HG02973 (cell line): ENCODE measurements at regions not wholly inside any gene's neighbourhood (a gene's known extent, or its start where the extent isn't known, plus 50 kb on each side); places are given as distances from the start of the nearest gene placed in this dataset.

Experiments
- ATAC-seq: cut with Tn5 transposase; IDR thresholded peaks from one replicate; pipeline ENCODE4 v1.9.1; 2021; ENCODE audit warnings: moderate library complexity; ENCODE audit not compliant: unreplicated experiment

DNA sequence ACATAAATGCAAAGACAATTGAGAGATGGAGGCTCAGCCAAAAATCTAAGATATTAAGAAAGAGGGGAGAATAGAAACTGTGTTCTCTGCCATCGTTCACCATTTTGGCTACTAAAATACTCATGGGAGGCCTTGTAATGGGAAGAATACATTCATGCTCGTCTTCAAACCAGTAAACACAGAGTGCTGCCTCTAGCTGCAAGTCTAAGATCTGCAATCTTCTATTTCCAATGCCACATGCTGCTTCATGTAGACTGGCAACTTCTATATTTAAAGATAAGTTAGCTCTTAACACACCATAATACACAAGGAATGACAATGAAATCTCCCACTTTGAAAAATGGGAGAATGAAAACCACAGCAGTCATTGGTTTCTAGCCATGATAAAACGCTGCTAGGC is 387.3 kb downstream of the HS3ST3B1 start:
- ATAC-seq = no peak

DNA sequence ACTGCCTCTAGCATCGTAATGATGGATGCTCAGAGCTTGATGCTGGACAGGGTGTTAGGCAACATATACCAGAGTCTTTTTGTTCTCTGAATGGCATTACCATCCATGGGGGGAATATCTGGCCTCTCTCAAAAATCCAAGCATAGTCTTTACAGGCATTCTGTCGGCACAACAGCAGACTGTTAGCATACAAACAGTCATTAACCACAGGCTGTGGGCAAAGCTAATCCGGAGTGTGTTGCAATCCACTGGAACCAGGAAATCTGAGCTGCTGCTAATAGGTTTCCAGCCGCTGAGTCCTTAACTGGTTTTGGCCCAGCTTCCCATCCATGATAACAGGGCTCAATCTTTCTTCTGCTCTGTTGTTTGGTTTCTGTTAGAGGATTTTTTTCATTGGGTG is 371.9 kb downstream of the HS3ST3B1 start:
- ATAC-seq = no peak

DNA sequence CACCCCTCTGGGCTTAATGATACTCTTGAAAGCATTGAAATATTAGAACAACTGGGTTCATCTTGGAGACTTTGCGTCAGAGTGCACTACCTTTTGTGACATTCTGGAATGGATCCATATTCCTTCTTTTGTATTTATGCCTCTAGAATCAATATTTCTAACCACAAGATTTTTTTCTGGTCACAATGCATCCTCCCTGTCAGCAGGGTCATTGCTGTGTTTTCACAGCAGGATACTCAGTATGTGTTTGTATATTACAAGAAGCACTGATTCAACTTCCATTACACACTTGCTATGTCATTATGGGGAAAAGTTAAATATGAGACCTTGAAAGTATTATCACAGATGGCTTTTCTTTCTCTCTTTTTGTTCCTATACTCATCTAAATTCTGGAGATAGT is 370.0 kb downstream of the HS3ST3B1 start:
- no peak for ATAC-seq

DNA sequence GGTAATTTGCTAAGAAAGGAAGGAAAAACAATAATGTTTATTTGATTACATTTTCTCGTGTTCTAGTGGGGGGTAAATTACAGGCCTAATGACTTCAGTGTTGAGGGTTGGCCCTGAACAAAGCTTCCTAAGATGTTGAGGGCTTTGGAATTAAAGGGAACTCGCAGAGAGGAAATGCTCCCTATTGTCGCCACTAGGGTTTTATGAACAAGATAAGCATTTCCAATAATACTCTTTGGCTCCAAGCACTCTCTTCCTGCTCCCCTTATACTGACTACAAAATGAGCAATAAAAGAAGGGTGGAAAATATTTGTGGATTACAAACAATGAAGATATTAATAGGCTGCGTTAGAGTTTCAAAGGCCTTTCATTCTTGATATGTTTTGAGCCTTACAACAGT is 363.6 kb downstream of the HS3ST3B1 start:
- no peak for ATAC-seq

DNA sequence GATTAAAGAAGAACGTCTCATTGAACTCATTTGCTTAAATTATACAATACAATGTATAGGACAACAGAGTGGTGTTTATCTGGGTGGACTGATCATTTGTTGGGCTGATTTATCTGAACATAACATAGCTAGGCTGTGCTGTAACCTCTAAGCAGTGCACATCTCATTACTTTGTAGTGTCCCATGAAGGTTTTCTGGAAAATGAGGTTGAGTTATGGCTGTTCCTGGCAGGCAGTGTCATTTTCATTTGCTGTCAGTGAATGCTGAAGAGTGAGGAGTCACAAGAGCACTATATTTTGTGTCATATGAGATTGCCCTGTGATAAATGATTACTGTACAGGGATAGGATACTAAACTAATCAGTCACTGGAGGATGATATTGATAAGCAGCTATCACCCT is 340.2 kb downstream of the HS3ST3B1 start:
- ATAC-seq = no peak

DNA sequence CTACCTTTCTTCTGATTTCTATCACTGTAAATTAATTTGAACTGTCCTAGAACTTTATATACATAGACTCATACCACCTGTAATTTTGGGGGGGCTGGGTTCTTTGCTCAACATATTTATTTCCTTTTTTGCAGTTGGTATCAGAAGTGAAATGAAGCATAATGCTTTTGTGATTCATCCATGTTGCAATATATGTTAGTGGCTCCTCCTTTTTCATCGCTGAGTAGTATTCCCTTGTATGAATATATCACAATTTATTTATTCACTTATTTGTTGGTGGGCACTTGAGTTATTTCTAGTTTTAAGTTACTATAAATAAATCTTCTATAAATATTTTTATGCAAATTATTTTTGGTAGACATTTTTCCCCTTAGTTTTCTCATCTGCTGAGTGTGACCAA is 336.4 kb downstream of the HS3ST3B1 start:
- ATAC-seq = no peak

DNA sequence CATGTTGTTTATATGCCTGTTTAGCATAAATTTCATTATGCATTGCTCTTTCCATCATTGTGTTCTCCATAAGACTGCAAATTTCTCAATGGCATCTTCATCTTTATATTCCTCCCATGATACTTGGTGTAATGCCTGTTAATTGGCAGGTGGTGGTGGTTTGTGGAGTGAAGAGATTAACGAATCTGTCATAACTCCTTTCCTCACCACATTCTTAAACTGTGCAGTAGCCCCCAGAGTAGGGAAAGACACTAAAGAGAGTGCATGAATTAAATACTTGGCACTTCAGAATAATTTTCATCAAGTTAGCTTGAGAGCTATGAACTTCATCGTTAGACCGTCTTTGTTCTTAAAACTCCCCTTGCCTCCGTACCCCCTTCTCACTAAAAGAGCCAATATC is 329.7 kb downstream of the HS3ST3B1 start:
- ATAC-seq = no peak

DNA sequence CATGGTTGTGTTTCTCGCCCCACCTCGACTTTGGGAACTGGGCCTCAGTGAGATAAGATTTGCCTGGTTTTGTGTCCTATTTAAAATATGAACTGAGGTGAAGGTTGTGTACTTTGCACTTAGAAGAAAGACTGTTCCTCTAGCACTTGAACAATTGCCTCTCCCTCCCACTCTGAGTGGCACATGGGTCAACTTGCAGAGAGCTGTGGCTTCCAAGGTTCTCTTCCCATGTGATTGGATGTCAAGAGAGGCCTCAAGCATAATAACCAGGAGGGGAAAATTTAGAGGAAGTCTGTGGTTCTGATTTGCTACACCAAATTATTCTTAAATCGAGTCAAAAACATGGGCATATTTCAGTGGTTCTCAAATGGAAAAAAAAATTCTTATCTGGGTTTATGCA is 329.2 kb downstream of the HS3ST3B1 start:
- ATAC-seq = no peak

DNA sequence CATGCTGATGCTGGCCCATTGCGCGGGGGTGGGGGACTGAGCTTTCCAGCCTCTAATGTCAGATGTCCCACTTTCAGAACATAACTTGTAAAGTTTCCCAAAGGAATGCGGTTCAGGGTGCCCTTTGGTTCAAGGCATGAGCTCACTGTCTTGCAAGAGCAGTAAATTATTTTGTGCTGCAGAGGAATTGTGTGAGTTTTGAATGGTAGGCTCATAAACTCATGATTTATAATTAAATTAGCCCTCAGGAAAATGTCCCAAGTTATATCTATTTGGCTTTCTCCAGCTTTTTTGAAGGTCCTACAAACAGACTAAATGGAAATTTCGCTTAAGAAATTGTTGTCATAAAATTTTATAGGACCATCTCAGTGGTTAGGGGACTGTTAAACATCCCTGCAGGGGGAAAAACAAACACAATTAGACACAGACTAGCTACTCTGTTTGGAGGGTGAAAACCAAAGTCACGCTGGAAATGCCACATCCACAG is 321.8 kb downstream of the HS3ST3B1 start:
- no peak for ATAC-seq

DNA sequence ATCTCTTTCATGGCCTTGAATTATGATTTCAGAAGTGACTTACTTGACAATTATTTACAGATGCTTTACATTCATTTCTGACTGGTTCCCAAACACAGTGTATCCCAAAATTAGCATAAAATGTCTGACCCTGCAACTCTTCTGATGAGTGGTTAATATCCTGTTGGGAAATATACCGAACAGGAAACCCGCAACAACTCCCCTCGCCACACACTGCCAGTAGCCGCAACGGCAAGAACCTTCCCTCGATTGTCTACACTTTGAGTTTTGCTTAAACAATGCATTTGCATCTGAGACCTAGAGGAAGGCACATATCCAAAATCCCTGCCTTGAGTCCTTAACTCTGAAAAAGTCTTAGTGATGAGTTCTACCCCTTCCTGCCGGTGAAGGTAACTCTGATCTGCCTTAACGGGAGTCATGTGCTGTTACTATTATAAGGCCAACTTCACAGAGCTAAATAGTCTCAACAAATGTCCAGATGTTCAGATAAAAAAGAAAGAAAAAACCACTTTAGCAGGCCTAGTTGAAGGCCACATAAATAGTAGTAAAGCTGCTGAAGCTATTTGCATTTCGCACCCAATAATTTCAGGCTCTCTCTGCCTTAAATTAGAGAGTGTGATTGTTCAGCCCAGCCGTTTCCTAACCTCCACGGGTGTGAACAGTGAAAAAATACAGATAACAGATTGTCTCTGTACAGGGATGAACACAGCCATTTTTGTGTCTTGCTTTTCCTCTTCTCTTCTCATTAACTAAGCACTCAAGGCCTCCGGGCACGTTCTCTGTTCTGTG is 321.1 kb downstream of the HS3ST3B1 start:
- no peak for ATAC-seq

DNA sequence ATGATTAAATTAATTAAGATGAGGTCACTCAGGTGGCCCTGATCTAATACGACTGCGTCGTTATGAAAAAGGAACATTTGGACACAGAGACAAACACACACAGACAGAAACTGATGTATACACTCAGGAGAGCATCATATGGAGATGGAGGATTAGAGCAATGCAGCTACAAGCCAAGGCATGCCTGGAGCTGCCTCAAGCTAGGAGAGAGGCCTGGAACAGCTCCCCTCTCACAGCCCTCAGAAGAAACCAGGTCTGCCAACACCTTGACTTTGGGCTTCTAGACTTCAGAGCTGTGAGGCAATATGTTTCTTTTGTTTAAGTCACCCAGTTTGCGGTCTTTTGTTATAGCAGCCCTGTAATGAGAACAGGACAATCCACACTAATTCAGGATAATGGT is 318.9 kb downstream of the HS3ST3B1 start:
- ATAC-seq = no peak

DNA sequence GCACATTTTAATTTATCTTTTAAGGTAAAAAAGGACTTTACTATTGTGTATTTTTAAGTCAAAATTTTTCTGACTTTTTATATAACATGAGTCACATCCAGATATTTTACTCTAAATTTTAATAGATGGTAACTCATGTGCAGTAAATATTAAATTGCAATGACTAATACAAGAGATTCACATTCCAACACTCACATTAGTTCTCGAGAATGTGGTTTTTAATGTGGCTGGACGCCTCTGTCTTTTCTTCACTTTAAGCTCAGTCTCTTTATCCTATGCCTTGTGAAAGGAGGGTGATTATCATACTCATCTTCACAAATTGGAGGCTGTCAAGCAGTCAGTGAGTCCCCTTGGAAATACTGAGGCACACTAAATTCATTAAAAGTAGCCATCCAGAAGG is 315.6 kb downstream of the HS3ST3B1 start:
- no peak for ATAC-seq

DNA sequence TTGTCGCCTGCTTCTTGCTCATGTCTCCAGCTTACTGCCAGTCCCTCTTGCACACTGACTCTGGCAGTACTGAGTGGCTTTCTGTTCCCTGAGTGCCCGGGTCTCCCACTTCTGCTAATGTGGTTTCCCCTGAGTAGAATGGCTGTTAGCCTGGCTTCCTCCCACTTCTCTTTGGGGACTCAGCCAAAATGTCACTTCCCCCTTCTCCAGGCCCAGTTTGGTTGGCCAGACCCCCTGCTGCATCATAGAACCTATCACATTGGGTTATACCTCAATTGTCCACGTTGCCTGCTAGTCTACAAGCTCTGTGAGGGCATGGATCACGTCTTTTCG is 304.4 kb downstream of the HS3ST3B1 start:
- no peak for ATAC-seq

DNA sequence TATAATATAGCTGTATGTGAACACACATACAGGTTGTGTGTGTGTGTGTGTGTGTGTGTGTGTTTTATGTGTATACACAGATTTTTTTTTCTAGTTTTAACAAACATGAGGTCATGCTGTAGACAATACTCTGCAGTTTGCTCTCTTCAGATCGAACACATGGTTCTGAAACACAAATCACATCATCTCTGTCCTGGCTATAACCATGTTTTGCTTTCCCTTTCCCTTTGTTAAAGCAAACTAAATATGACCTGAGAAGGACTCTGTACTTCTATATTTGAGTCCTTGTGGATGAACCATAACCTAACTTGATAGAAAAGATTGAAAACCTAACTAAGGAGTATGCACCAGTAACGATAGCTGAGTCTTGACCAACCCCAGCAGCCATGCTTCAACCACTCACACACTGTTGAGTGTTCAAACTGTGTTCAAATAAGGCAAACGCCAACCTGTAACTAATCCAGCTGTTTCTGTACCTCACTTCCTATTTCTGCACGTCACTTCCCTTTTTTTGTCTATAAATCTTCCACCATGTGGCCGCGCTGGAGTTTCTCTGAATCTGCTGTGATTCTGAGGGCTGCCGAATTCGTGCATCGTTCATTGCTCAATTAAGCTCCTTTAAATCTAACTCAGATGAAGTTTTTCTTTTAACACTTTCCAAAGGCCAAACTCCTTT is 303.8 kb downstream of the HS3ST3B1 start:
- no peak for ATAC-seq

DNA sequence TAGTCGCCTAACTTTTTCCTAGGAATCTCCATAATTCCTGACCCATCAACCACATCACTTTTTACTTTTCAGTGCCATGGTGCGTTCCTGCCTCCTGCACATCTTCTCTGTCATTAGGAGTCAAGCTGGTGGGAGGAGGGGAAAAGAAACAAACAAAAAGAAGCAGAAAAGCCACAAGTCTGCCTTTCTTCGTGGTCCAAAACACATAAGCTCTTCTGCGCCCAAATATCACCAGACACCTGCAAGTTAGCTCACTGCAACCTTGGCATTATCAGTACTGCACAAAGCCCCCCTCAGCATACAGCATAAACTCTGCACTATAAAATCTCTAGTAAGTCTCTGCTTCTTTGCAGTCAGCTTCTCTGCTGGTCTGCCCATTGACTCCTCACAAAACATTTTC is 295.3 kb downstream of the HS3ST3B1 start:
- ATAC-seq = no peak

DNA sequence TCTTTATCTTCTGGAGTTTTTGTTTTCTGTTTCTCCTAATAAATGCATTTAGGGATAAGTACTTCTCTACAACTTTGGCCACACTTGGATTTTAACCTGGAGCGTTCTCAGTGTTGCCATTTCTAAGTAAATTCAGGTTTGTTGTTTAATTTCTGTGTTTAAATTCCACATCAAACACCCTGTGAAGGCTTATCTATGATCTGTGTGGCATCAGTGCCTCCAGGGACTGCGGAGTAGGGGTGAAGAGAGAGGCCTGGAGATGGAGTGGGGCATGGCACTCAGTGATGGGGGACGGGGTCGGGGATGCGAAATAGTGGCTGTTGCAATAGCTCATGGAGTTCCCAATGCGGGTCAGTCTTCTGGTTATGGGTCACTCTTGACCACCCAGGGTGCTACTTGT is 294.8 kb downstream of the HS3ST3B1 start:
- no peak for ATAC-seq

DNA sequence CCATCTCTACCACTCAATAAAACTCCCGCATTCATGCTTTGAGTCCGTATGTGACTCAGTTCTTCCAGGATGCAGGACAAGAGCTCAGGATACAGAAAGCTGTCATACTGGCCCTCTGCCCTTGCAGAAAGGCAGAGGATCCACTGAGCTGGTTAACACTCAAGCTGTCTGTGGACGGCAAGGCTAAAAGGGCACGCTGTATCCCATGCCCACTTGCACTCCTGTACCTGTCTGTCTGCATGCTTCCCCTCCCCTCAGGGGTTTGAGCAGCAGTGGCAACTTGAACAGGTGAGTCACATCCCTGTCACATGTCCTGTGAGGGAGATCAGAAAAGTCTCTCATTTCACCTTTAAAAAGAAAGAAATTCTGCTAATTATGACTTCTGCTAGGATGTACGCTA is 293.8 kb downstream of the HS3ST3B1 start:
- no peak for ATAC-seq

DNA sequence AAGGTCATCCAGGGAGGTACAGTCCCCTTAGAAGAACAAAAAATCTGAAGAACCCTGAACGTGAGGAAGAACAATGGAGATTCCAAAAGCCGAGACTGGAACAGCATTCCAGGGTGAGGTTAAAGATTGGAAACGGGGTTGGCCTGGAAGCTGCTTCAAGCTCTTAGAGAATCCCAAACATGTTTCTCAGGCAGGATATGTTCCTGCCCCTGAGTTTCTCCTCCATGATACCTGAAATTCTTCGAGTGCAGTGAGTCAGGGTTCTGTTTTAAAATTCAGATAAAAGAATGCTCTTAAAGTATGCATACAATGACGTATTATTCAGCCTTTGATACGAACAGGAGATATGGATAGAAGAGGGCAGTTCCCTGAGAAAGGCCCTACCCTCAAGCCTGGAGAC is 293.1 kb downstream of the HS3ST3B1 start:
- ATAC-seq = no peak

DNA sequence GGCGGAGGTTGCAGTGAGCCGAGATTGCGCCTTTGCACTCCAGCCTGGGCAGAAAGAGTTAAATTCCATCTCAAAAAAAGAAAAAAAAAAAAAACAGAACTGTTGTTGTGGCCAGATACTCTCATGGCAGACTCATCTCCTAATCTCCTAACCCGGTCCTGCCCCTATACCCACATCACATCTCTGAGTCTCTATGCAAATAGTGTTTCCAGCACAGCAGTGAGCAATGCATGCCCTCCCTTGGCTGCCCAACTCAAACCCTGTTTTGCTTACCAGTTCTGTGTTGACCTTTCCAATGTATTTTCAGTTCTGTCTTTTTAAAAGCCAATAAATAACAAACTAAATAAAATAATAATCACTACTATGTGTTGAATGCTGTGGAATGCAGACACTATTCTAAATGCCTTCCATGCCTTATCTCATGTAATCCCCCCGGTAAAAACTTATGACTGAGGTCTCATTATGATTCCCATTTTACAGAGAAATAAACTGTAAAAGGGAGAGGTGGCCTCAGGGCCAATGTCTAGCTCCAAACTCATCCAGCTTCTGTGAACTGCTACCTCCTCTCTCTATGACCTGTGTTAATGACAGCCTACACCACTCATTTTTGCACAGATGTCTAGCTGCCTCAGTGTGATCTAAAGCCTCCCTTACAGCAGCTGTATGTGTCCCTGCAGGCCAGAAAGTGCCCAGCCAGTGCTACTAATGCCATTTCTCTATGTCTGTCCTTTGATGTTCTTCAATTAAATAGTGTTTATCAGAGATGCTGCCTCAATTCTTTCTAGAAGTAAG is 289.8 kb downstream of the HS3ST3B1 start:
- no peak for ATAC-seq

DNA sequence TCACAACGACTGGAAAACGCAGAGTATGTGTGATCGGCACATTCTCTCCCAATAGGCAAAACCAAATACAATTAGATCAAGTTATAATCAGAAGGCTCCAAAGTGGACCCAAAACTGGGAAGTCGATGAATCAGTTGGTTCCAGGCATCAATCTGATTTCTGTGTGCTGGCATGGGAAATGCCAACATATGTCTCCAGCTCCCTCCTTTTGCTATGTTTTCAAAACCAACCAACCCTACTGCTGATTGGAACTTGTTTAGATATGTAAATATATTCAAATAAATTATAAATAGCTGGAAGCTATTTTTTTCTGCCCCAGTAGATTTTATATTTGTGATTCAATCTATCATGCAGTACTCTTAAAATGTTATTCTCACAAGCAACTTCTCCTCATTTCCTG is 284.2 kb downstream of the HS3ST3B1 start:
- ATAC-seq = no peak

DNA sequence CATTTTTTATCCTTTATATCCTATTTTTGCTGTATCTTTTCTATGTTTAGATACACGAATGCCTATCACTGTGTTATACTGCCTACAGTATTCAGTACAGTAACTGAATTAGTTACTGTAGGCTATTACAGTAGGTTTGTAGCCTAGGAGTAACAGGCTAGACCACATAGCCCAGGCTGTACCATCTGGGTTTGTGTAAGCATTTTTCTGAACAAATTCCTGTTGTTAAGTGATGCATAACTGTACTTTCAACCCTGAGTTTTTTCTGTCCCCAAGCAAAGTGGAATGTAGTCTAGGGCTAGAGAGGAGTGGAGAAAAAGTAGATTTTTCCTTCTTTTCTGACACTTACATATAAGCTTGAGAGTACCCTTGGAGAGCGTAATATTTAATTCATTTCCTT is 282.1 kb downstream of the HS3ST3B1 start:
- no peak for ATAC-seq
